Peyer's patch (tissue), 4 donors: ENCODE measurements at regions not wholly inside any gene's neighbourhood (a gene's known extent, or its start where the extent isn't known, plus 50 kb on each side); places are given as distances from the start of the nearest gene placed in this dataset.

ENCODE experiments used
- DNase-seq, 3 donors: peaks; one replicate each; pipeline ENCODE4 v3.0.0-alpha.2; 2017 to 2019
- H3K27ac ChIP-seq, 4 donors: fragments of 200-600 bp; sonication (generic); one replicate each; pipeline ENCODE4 v1.5.1; 2016 to 2019
- H3K27me3 ChIP-seq, 2 donors: fragments of 200-600 bp; sonication (generic); one replicate each; pipeline ENCODE4 v1.5.1; 2019
- H3K36me3 ChIP-seq, 3 donors: fragments of 200-600 bp; sonication (generic); one replicate each; pipeline ENCODE4 v1.5.1; 2016 to 2019
- H3K4me1 ChIP-seq, 4 donors: fragments of 200-600 bp; sonication (generic); one replicate each; pipeline ENCODE4 v1.5.1; 2016 to 2019
- H3K4me3 ChIP-seq, 4 donors: fragments of 200-600 bp; sonication (generic); 1 replicate in 3 of 4; 2 replicates in 1 of 4; pipeline ENCODE4 v1.5.1; 2016 to 2019; ENCODE audit warnings: mild to moderate bottlenecking in 1 of 4
- H3K9me3 ChIP-seq, 4 donors: fragments of 200-600 bp; sonication (generic); one replicate each; pipeline ENCODE4 v1.5.1; 2016 to 2019; ENCODE audit warnings: mild to moderate bottlenecking in 1 of 4
- POLR2A ChIP-seq, 2 donors: fragments of 450-650 bp; IDR thresholded peaks; one replicate each; pipeline ENCODE4 v1.5.1; 2017; ENCODE audit warnings: antibody characterized with exemption in 2 of 2, mild to moderate bottlenecking in 2 of 2, moderate library complexity in 2 of 2
- TF ChIP-seq, protein P1 (sequence below), 6 experiments: fragments of 450-650 bp in 4 of 6; fragments of 200-600 bp in 2 of 6; sonication (generic) in 1 of 6; IDR thresholded peaks; one replicate each; pipeline ENCODE4 v1.5.1; 2017 to 2019; ENCODE audit warnings: antibody characterized with exemption in 6 of 6, mild to moderate bottlenecking in 3 of 6, moderate library complexity in 1 of 6

DNA sequence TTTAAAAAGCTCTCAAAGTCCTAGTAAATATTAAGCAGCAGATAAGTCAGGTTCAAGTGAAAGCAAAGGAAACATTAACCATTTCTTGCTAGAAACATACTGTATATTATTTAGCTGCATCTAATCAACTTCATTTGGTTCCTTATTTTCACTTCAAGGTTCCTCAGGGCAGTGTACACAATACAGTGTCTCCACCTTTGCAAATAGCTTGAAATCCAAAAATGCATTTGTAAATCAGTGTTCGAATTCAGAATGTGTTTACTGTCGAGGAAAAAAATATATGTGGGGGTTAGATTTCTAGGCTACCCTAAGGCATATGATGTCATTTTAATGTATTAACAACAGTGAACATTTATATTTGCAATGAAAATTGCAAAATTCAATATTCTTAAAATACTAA, 436.0 kb downstream of the CETN3 start:
- H3K9me3 ChIP-seq = no peaks in the 10 kb centered on the region
- no peaks in the 10 kb centered on the region for H3K27me3 ChIP-seq
- no peak overlapping the region for H3K4me3 ChIP-seq
- H3K4me1 ChIP-seq = no peaks in the 10 kb centered on the region
- DNase-seq = no peak
- H3K27ac ChIP-seq = no peak overlapping the region
- H3K36me3 ChIP-seq = no peaks in the 10 kb centered on the region
- TF ChIP-seq, protein P1, sequence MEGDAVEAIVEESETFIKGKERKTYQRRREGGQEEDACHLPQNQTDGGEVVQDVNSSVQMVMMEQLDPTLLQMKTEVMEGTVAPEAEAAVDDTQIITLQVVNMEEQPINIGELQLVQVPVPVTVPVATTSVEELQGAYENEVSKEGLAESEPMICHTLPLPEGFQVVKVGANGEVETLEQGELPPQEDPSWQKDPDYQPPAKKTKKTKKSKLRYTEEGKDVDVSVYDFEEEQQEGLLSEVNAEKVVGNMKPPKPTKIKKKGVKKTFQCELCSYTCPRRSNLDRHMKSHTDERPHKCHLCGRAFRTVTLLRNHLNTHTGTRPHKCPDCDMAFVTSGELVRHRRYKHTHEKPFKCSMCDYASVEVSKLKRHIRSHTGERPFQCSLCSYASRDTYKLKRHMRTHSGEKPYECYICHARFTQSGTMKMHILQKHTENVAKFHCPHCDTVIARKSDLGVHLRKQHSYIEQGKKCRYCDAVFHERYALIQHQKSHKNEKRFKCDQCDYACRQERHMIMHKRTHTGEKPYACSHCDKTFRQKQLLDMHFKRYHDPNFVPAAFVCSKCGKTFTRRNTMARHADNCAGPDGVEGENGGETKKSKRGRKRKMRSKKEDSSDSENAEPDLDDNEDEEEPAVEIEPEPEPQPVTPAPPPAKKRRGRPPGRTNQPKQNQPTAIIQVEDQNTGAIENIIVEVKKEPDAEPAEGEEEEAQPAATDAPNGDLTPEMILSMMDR (IDR thresholded peaks at IDR 0.05) = no peak
- TF ChIP-seq POLR2A (IDR thresholded peaks at IDR 0.05) = no peak

DNA sequence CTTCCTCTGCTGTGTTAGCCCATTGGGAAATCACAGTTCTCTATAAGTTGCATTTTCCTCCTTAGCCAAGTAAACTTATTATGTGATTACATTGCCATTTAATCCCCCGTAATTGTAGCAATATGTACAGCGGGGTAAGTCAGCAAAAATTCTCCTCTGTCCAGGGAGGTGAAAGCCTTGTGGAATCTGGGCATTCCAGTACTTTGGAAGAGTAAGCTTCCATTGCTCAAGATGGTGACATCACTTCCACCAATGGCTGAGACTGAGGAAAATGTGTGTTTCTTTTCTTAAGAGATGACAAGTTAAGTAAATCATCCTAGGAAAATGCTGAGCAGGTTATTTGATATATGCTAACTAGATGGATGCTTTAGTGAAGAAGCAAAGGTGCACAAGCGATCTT, 436.7 kb downstream of the CETN3 start:
- Histone ChIP-seq H3K9me3 (no peaks in the 10 kb centered on the region), H3K27me3 (no peaks in the 10 kb centered on the region), H3K27ac (no peak overlapping the region), H3K36me3 (no peaks in the 10 kb centered on the region), H3K4me3 (no peak overlapping the region), H3K4me1 (no peaks in the 10 kb centered on the region)
- no peak for TF ChIP-seq POLR2A (IDR thresholded peaks at IDR 0.05)
- TF ChIP-seq, protein P1 (IDR thresholded peaks at IDR 0.05) = no peak
- DNase-seq = no peak

DNA sequence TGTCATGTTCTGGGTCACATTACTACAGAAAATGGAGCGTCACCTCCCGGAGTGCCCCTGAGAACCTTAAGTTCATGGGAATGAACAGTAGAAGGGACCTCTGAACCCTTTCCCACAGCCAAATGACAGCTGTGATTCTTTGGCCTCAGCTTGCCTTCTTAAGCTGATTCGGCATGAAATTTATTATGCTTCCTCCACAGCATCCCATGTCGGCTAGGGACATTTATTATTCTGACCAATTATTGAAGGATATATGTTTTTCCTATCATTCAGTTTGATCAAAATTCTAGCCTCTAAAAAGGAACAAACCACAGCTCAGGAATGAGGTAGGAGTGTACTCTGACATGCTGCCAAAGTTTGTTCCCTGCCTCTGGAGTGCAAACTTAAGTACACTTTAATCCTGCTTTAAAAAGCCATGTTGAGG, 440.6 kb downstream of the CETN3 start:
- TF ChIP-seq POLR2A (IDR thresholded peaks at IDR 0.05) = no peak
- TF ChIP-seq, protein P1 (IDR thresholded peaks at IDR 0.05) = no peak
- Histone ChIP-seq H3K4me3 (no peak overlapping the region), H3K36me3 (no peaks in the 10 kb centered on the region), H3K27ac (no peak overlapping the region), H3K9me3 (no peaks in the 10 kb centered on the region), H3K27me3 (no peaks in the 10 kb centered on the region), H3K4me1 (no peaks in the 10 kb centered on the region)
- DNase-seq = no peak

DNA sequence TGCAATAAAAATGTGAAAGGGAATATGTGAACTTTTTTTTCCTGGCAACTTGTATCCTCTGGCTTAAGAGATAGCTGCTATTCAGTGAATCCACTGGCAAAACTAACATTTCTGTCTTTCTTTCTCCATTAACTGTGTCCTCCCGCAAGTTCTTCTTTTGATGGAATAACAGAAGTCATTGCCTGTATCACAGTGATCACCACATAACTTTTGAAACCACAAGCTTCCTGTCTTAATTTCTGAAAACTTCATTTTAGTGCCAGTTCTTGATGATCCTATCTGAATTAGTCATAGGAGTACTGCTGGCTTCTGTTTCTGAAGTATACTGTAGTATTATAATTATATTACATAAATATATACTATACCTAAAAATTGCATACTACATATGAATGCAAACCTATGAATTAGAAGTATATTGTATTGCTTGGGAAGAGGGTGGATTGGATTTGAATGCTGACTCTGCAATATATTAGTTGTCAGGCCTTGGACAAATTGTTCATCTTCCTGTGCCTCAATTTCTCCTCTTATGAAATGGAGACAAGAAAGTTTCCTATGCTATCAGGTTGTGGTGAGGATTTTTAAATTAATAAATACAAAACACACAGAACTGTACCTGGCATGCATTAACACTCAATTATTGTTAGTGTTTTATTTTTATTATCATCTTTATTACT, 441.6 kb downstream of the CETN3 start:
- no peak for TF ChIP-seq POLR2A (IDR thresholded peaks at IDR 0.05)
- TF ChIP-seq, protein P1 (IDR thresholded peaks at IDR 0.05) = no peak
- H3K9me3 ChIP-seq = no peaks in the 10 kb centered on the region
- no peaks in the 10 kb centered on the region for H3K27me3 ChIP-seq
- H3K36me3 ChIP-seq = no peaks in the 10 kb centered on the region
- H3K4me1 ChIP-seq = no peaks in the 10 kb centered on the region
- DNase-seq = no peak
- no peak overlapping the region for H3K27ac ChIP-seq
- H3K4me3 ChIP-seq = no peak overlapping the region

DNA sequence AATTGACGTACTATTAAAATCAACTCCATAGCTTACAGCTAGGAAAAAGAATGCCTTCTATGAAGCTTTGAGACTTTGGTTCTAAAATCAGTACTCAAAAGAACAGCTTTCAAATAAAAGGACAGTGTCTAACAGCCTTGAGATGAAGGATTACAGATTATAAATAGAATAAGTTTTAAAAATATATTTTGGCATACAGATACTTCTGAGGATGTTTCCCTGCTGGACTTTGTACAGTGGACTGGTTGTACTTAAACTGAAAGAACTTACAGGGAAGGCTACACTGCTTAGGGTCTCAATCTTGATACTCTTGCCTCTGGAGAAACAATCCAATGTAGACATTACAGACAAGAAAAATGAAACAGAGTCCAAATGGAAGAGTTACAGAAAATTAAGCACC, 452.7 kb downstream of the CETN3 start:
- Histone ChIP-seq H3K27me3 (no peaks in the 10 kb centered on the region), H3K4me3 (no peak overlapping the region), H3K36me3 (no peaks in the 10 kb centered on the region), H3K9me3 (no peaks in the 10 kb centered on the region), H3K4me1 (no peaks in the 10 kb centered on the region), H3K27ac (no peak overlapping the region)
- TF ChIP-seq POLR2A (IDR thresholded peaks at IDR 0.05) = no peak
- TF ChIP-seq, protein P1 (IDR thresholded peaks at IDR 0.05) = no peak
- no peak for DNase-seq

DNA sequence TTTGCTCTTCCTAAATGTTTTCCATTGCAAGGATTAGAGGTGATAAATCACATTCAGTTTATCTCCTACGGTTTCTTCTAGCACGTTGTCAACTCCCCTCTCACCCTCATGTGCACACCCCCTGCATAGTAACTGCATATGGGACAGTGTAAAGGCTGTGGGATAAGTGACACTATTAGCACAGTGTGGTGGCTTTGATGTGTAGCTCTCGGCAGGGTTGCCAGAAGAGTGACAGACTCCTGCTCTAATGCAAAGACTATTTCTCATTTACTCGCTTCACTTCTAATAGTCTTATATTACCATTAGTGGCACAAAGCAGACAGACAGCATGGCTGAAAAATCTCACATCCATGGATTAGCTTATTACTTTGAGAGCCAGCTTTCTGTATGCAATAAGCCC, 454.6 kb downstream of the CETN3 start:
- TF ChIP-seq, protein P1 (IDR thresholded peaks at IDR 0.05) = no peak
- no peak for TF ChIP-seq POLR2A (IDR thresholded peaks at IDR 0.05)
- H3K36me3 ChIP-seq = no peaks in the 10 kb centered on the region
- H3K4me1 ChIP-seq = no peaks in the 10 kb centered on the region
- DNase-seq = no peak
- H3K9me3 ChIP-seq = no peaks in the 10 kb centered on the region
- H3K27me3 ChIP-seq = no peaks in the 10 kb centered on the region
- no peak overlapping the region for H3K27ac ChIP-seq
- H3K4me3 ChIP-seq = no peak overlapping the region
